Right lobe of liver (tissue), 4 donors: ENCODE measurements at regions not wholly inside any gene's neighbourhood (a gene's known extent, or its start where the extent isn't known, plus 50 kb on each side); places are given as distances from the start of the nearest gene placed in this dataset.

Source experiments
- POLR2A ChIP-seq: fragments of 450-650 bp; IDR thresholded peaks from one replicate; pipeline ENCODE4 v1.6.1; 2017; ENCODE audit warnings: antibody characterized with exemption, mild to moderate bottlenecking
- TF ChIP-seq, protein P1 (sequence below), 4 donors: fragments of 200-600 bp in 3 of 4; fragments of 450-650 bp in 1 of 4; IDR thresholded peaks; one replicate each; pipeline versions ENCODE4 v1.5.1 to v1.8.0; 2016 to 2022; ENCODE audit warnings: antibody characterized with exemption in 4 of 4, mild to moderate bottlenecking in 2 of 4
- donor health status: DM: no; HTN: no; CAD: no.
- donor health status: DM: no; HTN: no; CAD: no.
- donor health status: DM: no; HTN: yes; CAD: no.

DNA sequence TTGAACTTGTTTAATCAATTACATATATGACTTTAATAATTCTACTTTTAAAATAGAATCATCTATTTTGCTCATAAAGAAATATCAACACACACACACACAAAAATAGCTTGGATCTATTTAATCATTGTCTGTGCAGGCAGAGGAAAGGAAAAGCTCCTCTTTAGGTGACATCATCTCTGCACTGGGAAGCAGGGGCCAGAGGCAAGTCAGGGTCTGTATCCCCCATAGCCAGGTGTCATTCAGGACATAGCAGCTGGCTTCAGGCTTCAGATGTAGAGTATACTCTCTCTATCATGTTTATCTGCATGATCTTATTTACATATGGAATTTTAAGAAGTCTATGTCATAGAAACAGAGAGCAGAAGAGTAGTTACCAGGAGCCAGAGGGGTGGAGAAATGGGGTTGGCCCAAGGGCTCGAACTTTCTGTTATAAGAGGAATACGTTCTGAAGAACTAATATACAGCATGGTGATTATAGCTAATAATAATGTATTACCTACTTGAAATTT lies 110.4 kb upstream of the LDB2 start:
- TF ChIP-seq, protein P1, sequence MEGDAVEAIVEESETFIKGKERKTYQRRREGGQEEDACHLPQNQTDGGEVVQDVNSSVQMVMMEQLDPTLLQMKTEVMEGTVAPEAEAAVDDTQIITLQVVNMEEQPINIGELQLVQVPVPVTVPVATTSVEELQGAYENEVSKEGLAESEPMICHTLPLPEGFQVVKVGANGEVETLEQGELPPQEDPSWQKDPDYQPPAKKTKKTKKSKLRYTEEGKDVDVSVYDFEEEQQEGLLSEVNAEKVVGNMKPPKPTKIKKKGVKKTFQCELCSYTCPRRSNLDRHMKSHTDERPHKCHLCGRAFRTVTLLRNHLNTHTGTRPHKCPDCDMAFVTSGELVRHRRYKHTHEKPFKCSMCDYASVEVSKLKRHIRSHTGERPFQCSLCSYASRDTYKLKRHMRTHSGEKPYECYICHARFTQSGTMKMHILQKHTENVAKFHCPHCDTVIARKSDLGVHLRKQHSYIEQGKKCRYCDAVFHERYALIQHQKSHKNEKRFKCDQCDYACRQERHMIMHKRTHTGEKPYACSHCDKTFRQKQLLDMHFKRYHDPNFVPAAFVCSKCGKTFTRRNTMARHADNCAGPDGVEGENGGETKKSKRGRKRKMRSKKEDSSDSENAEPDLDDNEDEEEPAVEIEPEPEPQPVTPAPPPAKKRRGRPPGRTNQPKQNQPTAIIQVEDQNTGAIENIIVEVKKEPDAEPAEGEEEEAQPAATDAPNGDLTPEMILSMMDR (IDR thresholded peaks at IDR 0.05): no peak
- no peak for TF ChIP-seq POLR2A
